ENCODE measurements at regions not wholly inside any gene's neighbourhood (a gene's known extent, or its start where the extent isn't known, plus 50 kb on each side); places are given as distances from the start of the nearest gene placed in this dataset.

DNA sequence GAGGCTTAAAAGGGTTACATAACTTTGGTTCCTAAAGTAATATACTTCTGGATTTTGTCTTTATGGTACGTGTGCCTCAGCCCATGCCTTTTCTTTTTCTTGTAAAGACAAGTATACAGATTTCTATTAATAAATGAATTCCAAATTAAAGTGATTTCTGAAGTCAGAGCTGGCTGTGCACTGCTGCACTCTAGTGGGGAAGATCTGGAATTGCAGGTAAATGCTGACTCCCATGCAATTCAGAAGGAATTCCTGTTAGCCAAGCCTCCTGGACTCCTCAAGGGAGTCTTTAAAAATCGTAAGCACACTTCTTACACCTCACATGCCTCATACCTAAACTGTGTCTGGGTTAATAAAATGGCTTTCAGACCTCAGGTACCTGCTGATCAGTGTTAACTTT, 118.4 kb upstream of the SLC7A1 start:
- DNase-seq = no peak

DNA sequence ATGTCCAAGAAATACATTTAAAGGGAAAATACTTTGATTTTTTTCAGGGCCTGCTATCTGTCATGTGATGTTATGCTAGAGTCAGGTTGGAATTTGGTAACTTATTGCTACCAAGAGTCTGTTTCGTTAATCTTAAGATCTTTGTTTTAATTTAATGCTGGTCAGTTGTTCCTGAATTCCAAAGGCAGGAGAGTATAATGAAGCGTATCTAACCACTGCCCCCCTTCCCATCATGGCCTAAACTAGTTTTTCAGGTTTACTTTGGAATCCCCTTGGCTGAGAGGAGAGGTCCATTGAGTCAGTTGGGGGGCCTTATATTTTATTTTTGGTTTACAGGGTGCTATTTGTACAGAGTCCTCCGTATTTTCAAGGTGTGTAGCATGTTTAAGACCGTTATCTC, 116.3 kb upstream of the SLC7A1 start:
- no peak for DNase-seq

DNA sequence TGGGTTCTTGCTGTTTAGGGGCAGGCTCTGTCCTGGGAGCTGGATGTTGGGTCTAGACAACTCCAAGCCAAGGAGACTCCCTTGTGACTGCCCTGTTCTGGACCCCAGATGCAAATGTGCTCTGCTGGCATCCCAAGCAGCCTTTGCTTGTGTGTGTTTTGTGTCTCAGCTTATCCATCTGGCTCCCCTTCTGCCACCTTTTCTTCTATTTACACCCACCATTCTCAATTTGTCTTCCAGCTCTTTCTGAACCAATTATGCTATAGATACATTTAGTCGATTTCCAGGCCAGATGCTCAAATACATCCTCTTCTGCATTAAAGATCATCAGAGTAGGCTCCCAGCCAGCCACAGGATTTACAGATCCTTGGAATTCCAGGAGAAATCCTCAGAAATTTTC, 115.0 kb upstream of the SLC7A1 start:
- no peak for DNase-seq

DNA sequence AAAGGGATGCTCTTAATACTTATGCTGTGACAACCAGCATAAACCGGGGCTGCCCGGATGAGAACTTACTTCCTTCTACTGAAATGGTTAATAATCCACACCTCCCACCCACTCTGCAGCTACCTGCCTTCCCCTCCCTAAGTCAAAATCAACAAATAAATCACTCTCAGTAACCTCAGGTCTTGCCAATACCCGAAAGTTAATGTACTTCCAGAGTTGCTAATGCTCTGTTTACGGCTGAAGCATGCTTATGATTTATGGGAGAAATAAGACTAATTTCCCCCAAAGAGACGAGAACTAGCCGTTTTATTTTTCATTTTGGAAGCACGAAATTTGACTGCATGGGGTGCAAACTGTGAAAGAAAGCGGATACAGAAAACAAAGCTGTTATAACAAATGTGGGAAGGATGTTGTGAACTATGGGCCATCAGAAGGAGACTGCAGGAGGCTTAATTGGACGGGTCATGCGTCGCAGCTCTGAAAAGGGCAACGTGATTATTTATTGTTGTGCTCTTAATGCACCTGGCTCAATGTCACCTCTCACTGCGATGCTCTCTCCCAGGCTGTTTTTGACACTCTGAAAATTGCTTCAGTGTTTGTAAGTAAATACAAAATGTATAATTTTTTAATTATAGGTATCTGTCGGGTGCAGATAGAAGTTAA, 114.0 kb upstream of the SLC7A1 start:
- no peak for DNase-seq

DNA sequence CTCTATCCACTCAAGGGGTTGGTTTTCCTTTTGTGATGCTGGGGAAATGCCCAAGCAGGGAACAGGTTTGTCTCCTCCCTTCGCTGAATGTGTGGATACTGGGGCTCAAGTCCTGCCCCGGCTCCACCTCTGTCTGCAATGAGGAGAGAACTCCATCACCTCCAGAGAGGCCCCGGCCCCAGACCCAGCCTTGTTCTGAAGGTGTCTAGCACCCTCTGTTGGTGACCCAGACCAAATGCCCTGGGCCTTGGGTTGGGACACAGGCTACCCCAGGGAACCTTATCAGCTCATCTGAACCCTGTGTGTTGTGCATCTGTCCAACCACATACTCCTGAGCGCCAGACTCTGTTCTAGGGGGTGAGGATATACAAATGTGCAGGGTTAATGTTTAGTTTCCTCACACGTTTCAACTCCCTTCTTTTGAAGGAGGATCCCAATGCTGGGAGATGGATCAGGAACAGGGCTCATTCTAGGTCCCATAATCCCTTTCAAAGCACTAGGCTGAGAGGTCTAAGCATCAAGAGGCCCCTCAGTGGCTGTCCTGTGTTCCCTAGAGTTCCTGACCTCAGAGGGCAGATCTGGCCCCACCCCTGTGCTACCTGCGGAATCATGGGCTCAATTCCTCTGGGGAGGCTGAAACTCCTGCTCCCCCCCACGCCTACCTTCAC, 112.5 kb upstream of the SLC7A1 start:
- DNase-seq = no peak

- DNase-seq = no peak
Measured at GRCh38 chr13:29706923-29707322, 111.4 kb upstream of the SLC7A1 start.

DNA sequence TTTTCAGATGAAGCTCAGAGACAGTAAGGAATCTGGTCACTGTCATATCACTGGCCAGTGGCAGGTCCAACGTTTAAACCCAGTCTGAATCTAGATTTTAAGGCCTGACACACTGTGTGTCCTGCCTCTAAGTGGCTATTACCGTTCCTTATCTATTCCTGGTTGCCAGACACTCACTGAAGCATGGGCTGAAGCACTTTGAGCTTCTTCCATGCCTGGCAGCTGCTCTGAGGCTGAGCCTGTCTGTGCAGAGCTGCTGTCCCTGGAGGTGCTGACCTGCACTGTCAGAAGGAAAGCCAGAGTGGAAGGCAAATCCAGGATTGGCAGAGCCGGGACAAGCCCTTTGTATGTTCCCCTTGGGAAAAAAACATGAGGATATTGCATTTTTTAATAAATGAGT, 109.2 kb upstream of the SLC7A1 start:
- no peak for DNase-seq

GRCh38 chr13:29703421-29703820, 107.9 kb upstream of the SLC7A1 start:
- no peak for DNase-seq

- peak; percentile 47 for DNase-seq
Measured at GRCh38 chr13:29702912-29703351, 107.4 kb upstream of the SLC7A1 start.

- no peak for DNase-seq
Measured at GRCh38 chr13:29698106-29698505, 102.6 kb upstream of the SLC7A1 start.

- DNase-seq = no peak
Measured at GRCh38 chr13:29696606-29697005, 101.1 kb upstream of the SLC7A1 start.

GRCh38 chr13:29693275-29693945, 97.9 kb upstream of the SLC7A1 start:
- DNase-seq = no peak

GRCh38 chr13:29689548-29689947, 94.1 kb upstream of the SLC7A1 start:
- no peak for DNase-seq

GRCh38 chr13:29688193-29688592, 92.7 kb upstream of the SLC7A1 start:
- DNase-seq = no peak

- no peak for DNase-seq
Measured at GRCh38 chr13:29684441-29684840, 89.0 kb upstream of the SLC7A1 start.

- DNase-seq = no peak
Measured at GRCh38 chr13:29683041-29683440, 87.6 kb upstream of the SLC7A1 start.

GRCh38 chr13:29681864-29682263, 86.4 kb upstream of the SLC7A1 start:
- DNase-seq = no peak

GRCh38 chr13:29679396-29680053, 84.0 kb upstream of the SLC7A1 start:
- DNase-seq = no peak

DNA sequence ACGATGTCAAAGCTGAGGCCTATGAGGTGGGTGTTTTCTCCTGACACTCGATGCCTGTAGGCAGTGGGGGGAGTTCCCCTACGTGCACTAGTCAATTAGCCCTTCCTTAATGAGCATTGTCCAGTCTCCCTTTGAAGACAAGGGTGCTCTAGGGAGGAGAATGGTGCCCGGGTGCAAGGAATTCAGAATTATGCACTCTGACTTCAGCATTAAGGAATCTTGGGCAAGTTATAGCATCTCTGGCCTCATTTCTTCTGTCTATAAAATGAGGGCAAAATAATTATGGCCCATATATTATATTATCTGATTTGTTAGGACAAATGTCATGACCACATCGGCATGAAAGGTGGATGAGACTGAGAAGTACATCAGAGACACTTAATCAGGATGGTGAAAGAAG, 82.1 kb upstream of the SLC7A1 start:
- DNase-seq = no peak

DNA sequence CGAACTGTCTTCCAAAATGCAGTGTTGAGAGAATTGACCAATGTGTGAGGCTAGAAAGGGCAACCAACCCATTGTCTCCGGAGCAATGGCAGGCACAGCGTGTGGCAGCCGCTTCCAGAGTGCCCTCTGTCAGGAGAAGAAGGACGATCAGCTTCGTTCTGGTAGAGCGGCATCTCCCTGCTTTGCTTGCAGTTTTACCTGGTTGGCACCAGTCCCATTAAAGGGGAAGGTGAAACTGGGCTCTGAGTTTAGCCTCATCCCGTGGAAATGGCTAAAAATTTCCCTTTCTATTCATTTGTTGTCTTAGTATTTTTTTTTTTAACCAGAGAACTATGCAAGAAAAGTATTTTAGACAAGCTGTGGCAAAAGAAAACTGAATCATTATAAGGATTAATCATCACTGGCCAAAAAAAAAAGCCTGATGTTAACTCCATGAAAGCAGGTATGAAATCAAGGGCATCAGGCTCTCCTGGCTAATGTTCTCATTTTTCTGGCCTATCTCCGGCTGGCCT, 81.5 kb upstream of the SLC7A1 start:
- no peak for DNase-seq

DNA sequence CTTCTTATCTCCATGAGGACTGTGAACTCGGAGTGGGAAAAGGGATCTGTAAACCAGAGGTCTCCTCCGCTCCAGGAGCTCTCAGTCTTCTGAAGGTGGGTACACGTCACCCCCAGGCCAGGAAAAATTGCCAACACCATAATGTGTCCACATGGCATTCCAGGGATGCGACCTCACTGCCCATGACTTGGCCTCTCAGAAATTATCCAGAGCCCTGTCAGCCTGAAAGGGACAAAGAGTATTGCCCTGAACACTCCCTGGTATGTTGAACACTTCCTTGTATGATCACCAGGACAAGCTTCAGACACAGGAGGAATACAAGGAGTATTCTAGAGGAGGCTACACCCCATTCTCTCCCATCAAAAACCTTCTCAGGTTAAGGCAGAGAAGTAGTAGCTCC, 81.0 kb upstream of the SLC7A1 start:
- DNase-seq = no peak

GRCh38 chr13:29674532-29674931, 79.0 kb upstream of the SLC7A1 start:
- DNase-seq = no peak

DNA sequence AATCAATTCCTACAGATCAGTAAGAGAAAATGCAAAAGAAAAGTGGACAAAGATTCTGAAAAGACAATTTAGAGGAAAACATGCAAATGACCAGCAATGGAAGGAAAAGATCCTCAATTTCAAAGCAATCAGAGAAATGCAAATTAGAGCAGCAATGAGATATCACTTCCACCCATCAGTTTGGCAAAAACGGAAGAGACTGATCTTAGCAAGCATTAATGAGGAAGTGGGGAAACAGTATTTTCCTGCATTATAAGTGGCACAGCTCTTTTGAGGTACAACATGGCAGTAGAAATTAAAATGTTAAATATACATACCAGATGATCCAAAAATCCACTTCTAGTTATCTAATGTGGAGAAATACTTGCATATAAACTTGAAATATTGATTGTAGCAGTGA, 69.1 kb upstream of the SLC7A1 start:
- DNase-seq = no peak
